ENCODE measurements at regions not wholly inside any gene's neighbourhood (a gene's known extent, or its start where the extent isn't known, plus 50 kb on each side); places are given as distances from the start of the nearest gene placed in this dataset.

GRCh38 chr3:23052620-23053019, 150.5 kb upstream of the UBE2E2 start:
- no peaks in the 10 kb centered on the region for H3K27me3 Mint-ChIP-seq (ENCODE audit: unreplicated experiment)
- H3K4me3 Mint-ChIP-seq (ENCODE audit: unreplicated experiment), result no peak overlapping the region
- H3K27ac Mint-ChIP-seq (ENCODE audit: unreplicated experiment), result no peak overlapping the region
- H3K36me3 Mint-ChIP-seq (ENCODE audit: low read depth, unreplicated experiment), result no peaks in the 10 kb centered on the region
- no peaks in the 10 kb centered on the region for H3K4me1 Mint-ChIP-seq (ENCODE audit: unreplicated experiment)
- DNase-seq (ENCODE audit: low spot score), result no peak
- no peaks in the 10 kb centered on the region for H3K9me3 Mint-ChIP-seq (ENCODE audit: unreplicated experiment)
- no peak for TF ChIP-seq CTCF (IDR thresholded peaks at IDR 0.05; ENCODE audit: unreplicated experiment)

GRCh38 chr3:23055733-23056376, 147.3 kb upstream of the UBE2E2 start:
- H3K4me1 Mint-ChIP-seq (ENCODE audit: unreplicated experiment), result no peaks in the 10 kb centered on the region
- no peaks in the 10 kb centered on the region for H3K27me3 Mint-ChIP-seq (ENCODE audit: unreplicated experiment)
- H3K4me3 Mint-ChIP-seq (ENCODE audit: unreplicated experiment), result no peak overlapping the region
- no peak overlapping the region for H3K27ac Mint-ChIP-seq (ENCODE audit: unreplicated experiment)
- no peaks in the 10 kb centered on the region for H3K36me3 Mint-ChIP-seq (ENCODE audit: low read depth, unreplicated experiment)
- TF ChIP-seq CTCF (IDR thresholded peaks at IDR 0.05; ENCODE audit: unreplicated experiment), result no peak
- no peaks in the 10 kb centered on the region for H3K9me3 Mint-ChIP-seq (ENCODE audit: unreplicated experiment)
- DNase-seq (ENCODE audit: low spot score), result no peak

GRCh38 chr3:23062582-23062981, 140.5 kb upstream of the UBE2E2 start:
- Mint-ChIP-seq H3K27me3 (ENCODE audit: unreplicated experiment) (no peaks in the 10 kb centered on the region), H3K4me1 (ENCODE audit: unreplicated experiment) (peaks cover 5% of the 10 kb centered on the region), H3K9me3 (ENCODE audit: unreplicated experiment) (no peaks in the 10 kb centered on the region), H3K27ac (ENCODE audit: unreplicated experiment) (no peak overlapping the region), H3K4me3 (ENCODE audit: unreplicated experiment) (no peak overlapping the region), H3K36me3 (ENCODE audit: low read depth, unreplicated experiment) (no peaks in the 10 kb centered on the region)
- no peak for DNase-seq (ENCODE audit: low spot score)
- no peak for TF ChIP-seq CTCF (IDR thresholded peaks at IDR 0.05; ENCODE audit: unreplicated experiment)

- Mint-ChIP-seq H3K36me3 (ENCODE audit: low read depth, unreplicated experiment) (no peaks in the 10 kb centered on the region), H3K4me1 (ENCODE audit: unreplicated experiment) (peaks cover 9% of the 10 kb centered on the region), H3K4me3 (ENCODE audit: unreplicated experiment) (no peak overlapping the region), H3K27me3 (ENCODE audit: unreplicated experiment) (no peaks in the 10 kb centered on the region), H3K9me3 (ENCODE audit: unreplicated experiment) (no peaks in the 10 kb centered on the region), H3K27ac (ENCODE audit: unreplicated experiment) (no peak overlapping the region)
- no peak for DNase-seq (ENCODE audit: low spot score)
- no peak for TF ChIP-seq CTCF (IDR thresholded peaks at IDR 0.05; ENCODE audit: unreplicated experiment)
These were observed 140.1 kb upstream of the UBE2E2 start for GRCh38 chr3:23062982-23063381.

GRCh38 chr3:23067116-23067515, 136.0 kb upstream of the UBE2E2 start:
- Mint-ChIP-seq H3K36me3 (ENCODE audit: low read depth, unreplicated experiment) (no peaks in the 10 kb centered on the region), H3K9me3 (ENCODE audit: unreplicated experiment) (no peaks in the 10 kb centered on the region), H3K4me1 (ENCODE audit: unreplicated experiment) (peaks cover 25% of the 10 kb centered on the region), H3K27ac (ENCODE audit: unreplicated experiment) (peak overlapping the region; percentile 61), H3K27me3 (ENCODE audit: unreplicated experiment) (no peaks in the 10 kb centered on the region), H3K4me3 (ENCODE audit: unreplicated experiment) (no peak overlapping the region)
- TF ChIP-seq CTCF (IDR thresholded peaks at IDR 0.05; ENCODE audit: unreplicated experiment), result no peak
- no peak for DNase-seq (ENCODE audit: low spot score)

Measured in endothelial cell (in vitro differentiated cells).